NCI-H2196 (cell line): ENCODE measurements at regions not wholly inside any gene's neighbourhood (a gene's known extent, or its start where the extent isn't known, plus 50 kb on each side); places are given as distances from the start of the nearest gene placed in this dataset.

Experiments
- DNase-seq: peaks from one replicate; lab custom pipeline; 2025; ENCODE audit not compliant: unreplicated experiment; lab: John Stamatoyannopoulos, UW

DNA sequence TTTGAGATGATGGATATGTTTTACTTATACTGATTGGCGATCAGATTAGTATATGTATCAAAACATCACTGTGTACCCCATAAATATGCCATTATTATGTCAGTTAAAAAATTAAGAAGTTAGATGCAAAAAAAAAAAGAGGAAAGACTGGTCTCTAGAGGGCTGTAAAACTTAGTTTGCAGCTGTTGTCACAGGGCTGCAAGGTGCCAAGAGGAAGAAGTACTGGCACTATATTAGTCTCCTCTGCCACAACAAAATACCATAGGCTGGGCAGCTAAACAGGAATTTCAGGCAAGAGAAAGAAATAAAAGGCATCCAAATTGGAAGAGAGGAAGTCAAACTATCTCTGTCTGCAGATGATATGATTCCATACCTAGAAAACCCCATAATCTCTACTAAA, 177.8 kb upstream of the PLPP4 start:
- no peak for DNase-seq

DNA sequence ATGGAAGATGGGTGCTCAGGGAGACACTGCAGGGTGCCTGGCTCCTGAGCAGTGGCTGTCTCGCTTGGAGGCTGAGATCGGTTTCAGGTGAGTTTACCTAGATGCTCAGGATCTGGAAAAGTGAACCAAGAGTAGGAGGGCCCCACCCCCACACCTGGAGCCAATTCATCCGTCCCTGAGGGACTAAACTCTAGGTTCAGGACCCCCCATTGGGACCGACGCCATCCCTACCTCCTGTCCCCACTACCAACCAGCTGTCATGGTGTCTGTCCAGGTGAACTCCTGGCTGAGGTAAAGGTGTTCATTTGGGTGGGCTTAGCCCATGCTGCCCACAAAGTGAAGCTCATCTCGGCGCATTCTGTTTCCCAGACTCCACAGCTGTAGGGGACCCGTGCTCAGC, 174.6 kb upstream of the PLPP4 start:
- no peak for DNase-seq

DNA sequence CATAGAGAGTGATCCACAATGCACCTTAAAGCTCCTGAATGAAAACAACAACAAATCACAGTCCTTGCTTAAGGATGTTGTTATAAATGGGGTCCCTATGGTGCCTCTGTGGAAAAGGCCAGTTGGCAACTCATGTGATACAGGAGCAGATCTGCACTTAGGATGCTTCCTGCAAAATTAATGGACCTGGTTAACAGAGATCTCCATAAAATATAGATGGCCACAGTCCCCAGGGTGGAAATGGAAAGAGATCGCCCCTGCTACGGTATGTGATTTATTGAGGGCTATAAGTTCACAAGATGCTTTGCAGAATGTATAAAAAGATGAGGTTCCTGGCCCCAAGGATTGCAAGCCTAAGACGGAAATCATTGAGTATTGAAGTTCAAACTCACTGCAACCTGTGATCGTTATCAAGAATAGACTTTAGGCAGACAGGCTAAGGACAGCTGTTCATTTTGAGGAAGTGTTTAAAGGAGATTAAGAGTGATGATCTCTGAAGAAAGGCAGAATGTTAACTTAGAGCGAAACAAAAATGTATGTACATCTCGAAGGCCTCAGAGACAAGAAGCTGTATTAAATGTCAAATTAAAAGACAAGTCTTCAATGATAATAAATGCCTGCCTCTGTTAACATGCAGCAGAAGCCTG, 174.1 kb upstream of the PLPP4 start:
- DNase-seq, result no peak

DNA sequence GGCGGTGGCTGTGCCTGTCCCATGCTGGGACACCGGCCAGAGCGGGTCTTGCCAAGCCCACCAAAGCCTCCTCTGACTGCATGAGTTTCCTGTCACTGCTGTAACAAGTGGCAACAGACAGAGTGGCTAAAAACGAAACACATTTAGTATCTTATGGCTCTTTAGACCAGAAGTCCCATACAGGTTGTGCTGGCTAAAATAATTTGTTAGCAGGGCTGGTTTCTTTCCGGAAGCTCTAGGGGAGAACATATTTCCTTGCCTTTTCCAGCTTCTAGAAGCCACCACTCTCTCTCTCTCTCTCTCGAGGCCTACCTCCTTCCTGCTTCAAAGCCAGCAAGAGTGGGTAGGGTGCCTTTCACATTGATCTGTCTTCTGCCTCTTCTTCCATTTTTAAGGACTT, 171.6 kb upstream of the PLPP4 start:
- no peak for DNase-seq

DNA sequence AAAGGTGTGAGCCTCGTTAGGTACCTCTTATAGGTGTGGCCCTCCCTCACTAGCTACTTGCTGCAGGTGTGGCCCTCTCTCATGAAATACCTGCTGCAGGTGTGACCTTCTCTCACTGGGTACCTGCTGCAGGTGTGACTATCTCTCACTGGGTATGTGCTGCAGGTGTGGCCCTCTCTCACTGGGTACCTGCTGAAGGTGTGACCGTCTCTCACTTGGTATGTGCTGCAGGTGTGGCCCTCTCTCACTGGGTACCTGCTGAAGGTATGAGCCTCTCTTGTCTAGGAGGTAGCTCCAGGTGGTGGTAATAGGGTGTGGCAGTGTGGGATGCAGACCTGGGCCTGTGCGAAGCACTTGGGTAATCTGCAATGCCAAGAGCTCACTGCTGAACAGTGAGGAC, 170.7 kb upstream of the PLPP4 start:
- no peak for DNase-seq

DNA sequence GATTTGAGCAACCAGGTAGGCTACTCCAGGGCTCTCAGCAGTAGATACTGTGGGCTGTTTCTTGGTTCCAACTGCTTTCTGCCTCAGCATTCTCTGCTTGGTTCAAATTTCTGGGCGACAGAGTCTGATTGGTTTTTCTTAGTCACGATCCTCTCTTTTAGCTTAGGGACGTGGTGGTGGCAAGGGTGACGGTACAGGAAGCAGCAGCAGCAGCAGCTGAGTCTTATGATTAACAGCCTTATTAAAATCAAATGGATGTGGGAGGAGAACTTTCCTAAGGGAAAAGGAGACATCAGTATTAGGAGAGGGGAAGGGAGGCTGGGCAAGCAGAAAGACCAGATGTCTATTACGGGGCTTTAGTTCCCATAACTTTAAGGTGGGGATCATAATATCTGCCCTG, 156.5 kb upstream of the PLPP4 start:
- DNase-seq, result no peak

DNA sequence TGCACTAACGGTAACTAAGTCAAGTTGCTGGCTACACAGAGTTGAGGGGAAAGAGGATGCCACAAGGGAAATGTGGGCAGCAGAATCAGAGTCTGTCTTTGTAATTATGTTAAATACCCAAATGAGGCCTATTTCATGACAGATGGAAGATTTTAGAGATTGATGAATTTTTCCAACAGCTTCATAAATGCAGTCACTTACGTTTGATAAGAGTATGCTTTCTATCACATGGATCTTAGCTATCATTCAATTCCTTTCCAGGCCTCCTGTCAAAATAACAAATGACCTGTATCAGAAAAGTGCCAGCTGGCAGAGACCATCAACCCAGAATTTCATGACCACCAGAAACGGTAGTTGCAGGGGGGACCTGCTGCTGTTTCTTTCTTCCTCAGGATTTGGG, 148.4 kb upstream of the PLPP4 start:
- no peak for DNase-seq

DNA sequence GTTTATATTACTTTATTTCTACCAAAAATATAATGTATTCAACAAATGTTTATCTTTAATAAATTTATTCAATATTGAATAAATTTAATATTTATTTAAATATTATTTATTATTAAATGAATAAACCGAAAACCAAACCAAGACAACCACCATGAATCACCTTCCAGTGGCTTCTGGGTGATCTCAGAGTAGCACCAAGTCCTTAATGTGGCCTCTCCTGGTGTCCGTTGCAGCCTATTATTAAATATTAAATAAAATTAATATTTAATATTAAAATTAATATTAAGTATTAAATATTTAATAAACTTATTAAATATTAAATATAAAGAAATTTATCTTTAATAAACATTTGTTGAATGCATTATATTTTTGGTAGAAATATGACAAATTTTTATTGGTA, 143.3 kb upstream of the PLPP4 start:
- DNase-seq, result no peak

DNA sequence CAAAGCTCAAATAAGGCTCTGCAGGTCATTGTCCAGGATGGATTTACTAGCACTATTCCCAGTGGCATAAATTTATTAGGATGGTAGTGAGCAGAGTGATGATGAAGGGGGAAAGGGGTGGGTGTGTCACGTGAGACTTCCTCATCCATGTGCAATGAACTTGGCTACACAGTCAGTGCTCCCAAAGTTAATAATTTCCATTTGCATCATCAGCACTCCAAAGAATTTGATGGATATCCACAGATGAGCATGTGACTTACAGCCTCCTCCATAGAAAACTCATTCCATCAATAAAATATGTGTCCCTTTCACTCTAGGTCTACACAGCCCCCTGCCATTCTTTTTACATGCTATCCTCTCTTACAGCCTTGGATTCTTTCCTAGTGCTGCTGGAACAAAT, 142.6 kb upstream of the PLPP4 start:
- no peak for DNase-seq

DNA sequence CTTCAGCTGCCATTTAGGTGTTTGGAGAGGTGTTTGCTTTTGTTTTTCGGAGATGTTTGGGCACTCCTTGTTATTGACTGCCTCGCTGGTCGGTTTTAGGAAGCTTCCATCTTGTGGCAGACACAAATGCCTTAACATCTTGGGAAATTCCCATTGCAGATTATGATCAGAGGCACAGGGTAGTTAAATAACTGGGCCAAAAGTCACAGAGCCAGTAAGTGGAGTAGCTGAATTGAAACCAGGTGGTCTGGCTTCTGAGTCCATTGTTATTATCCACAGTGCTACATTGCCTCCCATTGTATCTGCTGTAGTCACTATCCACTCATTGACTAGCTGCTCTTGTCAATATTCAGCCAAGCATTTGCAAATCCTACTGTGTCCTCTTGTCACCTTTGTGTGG, 138.2 kb upstream of the PLPP4 start:
- DNase-seq, result no peak

DNA sequence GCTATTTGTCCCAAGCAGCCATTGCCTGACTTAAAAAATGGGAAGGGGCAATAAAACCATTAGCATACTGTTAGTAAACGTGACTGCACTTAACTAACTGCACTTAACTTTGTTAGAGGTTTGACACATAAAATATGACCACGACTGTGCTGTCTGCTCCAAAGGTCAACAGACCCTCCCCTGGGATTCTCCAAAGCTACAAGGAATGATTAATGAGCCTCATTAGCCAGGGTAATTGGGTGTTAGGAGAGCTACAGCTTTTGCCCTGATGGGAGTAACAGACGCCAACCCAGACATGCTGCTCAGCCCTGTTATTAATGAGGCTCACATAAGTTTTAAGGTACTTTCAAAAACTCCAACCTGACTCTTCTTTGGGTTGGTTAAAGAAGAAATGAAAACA, 129.4 kb upstream of the PLPP4 start:
- DNase-seq, result no peak

DNA sequence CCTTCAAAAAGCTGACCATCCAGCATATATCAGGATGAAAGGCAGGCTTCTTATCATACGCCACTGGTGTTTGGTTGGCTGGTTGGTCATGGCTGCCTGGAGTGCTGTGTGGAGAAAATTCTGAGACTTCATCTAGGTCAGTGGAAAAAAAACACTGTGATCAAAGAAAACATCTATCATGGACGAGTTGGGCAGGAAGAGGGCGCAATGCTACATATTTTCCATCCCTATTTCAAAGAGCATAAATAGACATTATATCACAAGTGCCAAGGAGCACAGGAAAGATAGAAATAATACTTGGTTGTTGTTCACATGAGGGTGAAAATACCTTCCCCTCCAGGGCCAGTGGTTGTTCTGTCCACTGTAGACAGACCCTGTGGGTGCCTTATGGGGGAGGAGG, 128.4 kb upstream of the PLPP4 start:
- DNase-seq, result no peak

DNA sequence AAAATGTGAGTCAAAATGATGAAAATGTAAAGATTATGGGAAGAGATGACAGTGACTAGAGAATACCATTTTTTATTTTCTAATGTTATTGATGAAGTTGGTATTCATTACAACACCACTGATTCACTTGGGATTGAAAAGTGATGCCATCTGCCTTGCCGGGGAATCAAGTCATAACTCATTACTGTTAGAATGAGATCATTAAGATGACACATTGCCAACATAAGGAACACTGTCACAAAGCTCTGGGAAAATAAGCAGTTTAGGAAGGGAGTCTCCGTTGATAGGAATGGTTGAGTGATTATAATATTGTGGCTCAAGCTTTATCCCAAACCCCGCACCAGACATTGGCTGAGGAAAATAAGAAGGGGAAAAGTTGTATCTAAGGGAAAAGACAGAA, 121.5 kb upstream of the PLPP4 start:
- no peak for DNase-seq

DNA sequence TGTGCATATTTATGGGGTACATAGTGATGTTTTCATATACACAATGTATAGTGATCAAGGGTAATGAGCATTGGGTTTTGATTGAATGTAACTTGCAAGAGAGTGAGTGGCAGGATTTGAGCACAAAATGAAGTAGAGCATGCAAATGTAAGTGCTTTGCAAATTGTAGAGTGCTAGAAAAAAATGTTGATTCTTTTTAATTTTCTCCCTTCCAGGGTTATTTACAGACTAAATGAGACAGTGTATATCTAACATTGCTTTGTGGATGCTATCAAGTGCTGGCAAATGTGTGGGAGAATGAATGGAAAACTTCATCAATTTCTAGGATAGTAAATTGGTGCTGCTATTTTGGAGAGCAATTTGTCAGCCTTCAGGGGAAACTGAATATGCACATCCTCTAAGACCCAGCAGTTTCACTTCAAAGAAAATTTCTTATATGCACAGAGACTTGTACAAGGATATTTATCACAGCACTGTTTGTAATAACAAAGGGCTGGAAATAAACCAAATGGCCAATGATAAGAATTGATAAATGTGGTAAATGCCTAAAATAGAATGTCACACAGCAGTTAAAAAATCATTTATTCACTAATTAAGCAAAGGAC, 120.6 kb upstream of the PLPP4 start:
- no peak for DNase-seq

DNA sequence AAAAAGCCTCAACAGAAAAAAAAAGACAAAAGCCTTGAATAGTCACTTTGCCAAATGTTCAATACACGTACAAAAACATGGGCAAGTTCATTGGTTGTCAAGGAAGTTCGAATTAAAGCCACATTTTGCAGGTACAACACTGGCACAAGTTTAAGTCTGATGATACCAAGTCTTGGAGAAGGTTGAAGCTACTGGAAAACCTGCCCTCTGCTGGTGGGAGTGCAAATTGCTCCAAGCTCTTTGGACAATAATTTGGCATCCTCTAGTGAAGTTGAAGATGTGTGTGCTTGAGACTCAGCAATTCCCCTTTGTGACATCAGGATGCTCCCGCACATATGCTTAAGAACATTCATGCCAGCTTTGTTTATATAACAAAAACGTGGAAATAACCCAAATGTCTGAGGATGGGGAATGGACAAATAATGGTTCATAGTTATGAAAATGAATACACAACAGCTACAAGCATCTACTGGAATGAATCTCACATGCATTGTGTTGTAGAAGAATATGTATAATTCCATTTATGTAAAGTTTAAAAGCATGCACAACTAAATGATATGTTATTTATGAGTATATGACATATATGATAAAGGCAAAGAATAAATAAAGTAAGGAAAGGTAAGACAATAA, 120.0 kb upstream of the PLPP4 start:
- DNase-seq, result peak; percentile 12

DNA sequence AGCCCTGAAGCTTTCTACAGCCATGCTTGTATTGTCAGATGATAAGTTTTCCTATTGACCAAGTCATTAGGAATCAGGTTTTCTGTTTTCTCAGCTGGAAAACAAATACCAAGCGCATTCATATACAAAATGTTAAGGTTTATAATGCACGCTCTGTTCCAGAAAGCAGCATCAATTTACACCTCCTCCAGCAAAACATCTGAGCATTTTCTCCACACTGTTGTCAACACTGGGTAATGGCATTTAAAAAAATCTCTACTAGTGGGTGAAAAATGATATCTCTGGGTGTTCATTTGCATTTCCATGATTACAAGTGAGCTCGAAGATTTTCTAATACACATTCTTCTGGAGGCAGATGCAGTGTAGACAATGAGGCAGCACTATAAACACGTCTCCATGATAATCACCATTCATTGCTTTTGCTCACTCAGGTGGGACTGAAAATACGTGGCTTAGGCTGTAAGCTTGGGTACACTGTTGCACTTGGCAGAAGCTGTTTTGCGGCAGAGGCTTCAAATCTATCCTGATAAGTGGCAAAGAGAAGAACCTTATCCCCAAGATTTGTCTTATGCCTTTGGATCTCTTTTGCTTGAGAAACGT, 114.8 kb upstream of the PLPP4 start:
- no peak for DNase-seq

DNA sequence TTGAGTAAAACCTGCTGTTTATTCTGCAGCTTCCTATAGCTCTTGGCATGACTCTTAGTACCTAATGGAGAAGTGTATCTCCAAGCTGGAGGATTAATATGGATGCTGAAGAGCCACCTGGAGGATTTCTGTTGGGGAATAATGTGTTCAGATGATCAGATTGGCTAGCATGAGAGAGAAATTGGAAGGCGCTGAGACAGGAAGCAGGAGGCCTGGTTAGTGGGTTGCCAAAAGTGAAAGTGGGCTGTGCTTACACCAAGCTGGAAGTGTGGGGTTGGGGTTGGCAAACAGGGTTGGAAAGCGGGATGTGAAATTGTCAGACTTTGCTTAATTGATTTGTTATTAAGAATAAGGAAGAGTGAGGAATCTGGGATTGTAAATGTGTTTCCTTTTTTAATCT, 111.8 kb upstream of the PLPP4 start:
- no peak for DNase-seq

DNA sequence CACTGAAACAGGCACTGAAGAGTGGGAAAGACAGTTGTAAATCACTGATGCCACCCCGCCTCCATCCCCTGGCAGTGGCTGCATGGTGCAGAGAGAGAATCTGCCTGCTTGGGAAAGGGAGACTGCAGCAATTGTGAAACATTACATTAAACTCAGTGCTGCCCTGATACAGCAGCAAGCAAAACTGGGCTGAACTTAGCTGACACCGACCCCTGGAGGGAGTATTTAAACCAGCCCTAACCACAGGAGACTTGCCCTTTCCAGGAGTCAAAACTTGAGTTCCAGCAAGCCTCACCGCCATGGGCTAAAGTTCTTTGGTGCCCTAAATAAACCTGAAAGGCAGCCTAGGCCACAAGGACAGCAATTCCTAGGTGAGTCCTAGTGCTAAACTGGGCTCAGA, 109.4 kb upstream of the PLPP4 start:
- no peak for DNase-seq

DNA sequence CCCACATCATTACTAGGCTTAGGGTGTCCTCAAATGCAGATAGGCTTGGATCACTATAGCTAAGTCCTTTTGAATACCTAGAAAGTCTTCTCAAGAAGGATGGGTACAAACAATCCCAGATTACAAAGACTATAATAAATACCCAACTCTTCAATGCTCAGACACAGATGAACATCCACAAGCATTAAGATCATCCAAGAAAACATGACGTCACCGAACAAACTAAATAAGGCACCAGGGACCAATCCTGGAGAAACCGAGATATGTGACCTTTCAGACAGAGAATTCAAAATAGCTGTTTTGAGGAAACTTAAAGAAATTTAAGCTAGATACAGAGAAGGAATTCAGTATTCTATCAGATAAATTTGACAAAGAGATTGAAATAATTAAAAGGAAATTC, 108.0 kb upstream of the PLPP4 start:
- no peak for DNase-seq

DNA sequence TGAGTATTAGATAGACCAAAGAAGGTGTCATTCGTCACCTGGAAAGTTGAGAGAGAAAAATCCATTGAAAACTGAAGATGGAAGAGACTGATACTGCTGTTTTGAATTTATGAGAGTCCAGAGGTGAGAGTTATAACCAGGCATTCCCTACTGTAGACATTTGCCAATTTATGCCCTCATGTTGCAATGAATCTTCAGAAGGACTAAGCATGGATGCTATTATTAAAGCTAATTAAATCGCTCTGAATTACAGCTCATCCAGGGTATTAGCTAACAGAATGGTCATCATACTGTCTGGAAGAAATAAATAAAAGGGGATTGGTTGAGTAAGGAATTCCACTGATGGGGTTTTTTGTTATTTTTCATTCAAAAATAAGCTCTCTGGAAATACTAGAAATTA, 101.6 kb upstream of the PLPP4 start:
- DNase-seq, result no peak

DNA sequence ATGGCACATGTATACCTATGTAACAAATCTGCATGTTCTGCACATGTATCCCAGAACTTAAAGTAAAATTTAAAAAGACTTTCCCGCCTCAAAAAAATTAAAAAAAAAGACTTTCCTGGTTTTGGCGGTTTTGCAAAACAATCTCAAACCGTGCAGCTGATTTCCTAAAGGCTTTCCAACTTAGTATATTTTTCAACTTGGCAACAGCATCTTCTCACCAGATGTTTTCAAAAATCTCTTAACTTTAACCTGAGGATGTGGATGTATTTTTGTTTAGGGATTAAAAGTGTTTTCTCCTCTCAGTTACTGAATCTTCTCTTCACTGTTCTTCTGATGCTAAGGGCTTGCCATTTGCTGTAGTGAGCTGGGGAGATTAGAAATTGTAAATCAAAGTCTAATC, 96.5 kb upstream of the PLPP4 start:
- no peak for DNase-seq

DNA sequence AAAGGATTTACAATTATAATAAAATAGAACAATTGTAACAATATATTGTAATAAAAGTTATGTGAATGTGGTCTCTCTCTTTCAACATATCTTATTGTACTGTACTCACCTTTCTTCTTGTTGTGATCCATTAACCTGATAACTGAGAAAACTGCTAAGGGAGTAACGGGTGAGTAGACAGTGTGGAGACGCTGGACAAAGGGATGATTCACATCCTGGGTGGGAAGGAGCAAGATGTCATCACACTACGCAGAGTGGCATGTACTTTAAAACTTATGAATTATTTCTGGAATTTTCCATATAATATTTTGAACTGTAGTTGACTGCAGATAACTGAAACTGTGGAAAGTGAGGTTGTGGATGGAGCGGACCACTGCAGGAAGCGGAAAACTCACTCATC, 91.2 kb upstream of the PLPP4 start:
- no peak for DNase-seq

DNA sequence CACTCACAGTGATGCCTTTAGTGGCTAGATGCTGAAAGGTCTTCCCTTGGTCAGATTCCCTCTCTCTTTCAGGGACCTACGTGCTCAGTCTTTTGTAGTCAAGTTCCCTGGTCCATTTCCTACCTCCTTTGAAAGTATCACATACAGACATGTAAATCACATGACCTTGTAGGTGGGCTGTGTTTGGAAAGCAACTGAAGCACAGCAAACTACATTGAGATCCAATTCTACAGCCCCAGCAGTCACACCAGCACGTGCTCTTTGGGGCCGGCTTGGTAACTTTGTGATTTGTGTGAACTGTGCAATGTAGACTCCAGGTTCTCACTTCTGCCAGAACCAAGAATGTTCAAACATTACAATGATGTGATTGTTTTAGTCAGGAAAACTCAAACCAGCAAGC, 89.7 kb upstream of the PLPP4 start:
- DNase-seq, result no peak
